Osteocyte (in vitro differentiated cells): ENCODE measurements at regions not wholly inside any gene's neighbourhood (a gene's known extent, or its start where the extent isn't known, plus 50 kb on each side); places are given as distances from the start of the nearest gene placed in this dataset.

ENCODE experiments used
- DNase-seq: peaks from one replicate; pipeline ENCODE4 v3.0.0; 2021; ENCODE audit warnings: mixed read lengths; ENCODE audit not compliant: unreplicated experiment; ENCODE audit errors: extremely low spot score
- H3K27ac Mint-ChIP-seq: one replicate; pipeline ENCODE4 v1.8.0; 2021; ENCODE audit warnings: mild to moderate bottlenecking, mixed read lengths; ENCODE audit not compliant: unreplicated experiment
- H3K27me3 Mint-ChIP-seq: one replicate; pipeline ENCODE4 v1.8.0; 2021; ENCODE audit warnings: mixed read lengths; ENCODE audit not compliant: unreplicated experiment
- H3K36me3 Mint-ChIP-seq: one replicate; pipeline ENCODE4 v1.8.0; 2021; ENCODE audit warnings: mixed read lengths; ENCODE audit not compliant: unreplicated experiment
- H3K4me1 Mint-ChIP-seq: one replicate; pipeline ENCODE4 v1.8.0; 2021; ENCODE audit warnings: mixed read lengths; ENCODE audit not compliant: unreplicated experiment
- H3K4me3 Mint-ChIP-seq: one replicate; pipeline ENCODE4 v1.8.0; 2021; ENCODE audit warnings: mild to moderate bottlenecking, moderate library complexity, mixed read lengths; ENCODE audit not compliant: unreplicated experiment
- H3K9me3 Mint-ChIP-seq: one replicate; pipeline ENCODE4 v1.8.0; 2021; ENCODE audit warnings: mixed read lengths; ENCODE audit not compliant: unreplicated experiment
- CTCF ChIP-seq: fragments of 200-600 bp; sonication (generic); IDR thresholded peaks from 2 replicates; pipeline ENCODE4 v1.5.0; 2021; ENCODE audit warnings: antibody characterized with exemption, mild to moderate bottlenecking, moderate library complexity

- peaks cover 4% of the 10 kb centered on the region for H3K9me3 Mint-ChIP-seq
- DNase-seq = no peak
- peaks cover 84% of the 10 kb centered on the region for H3K4me1 Mint-ChIP-seq
- no peak overlapping the region for H3K4me3 Mint-ChIP-seq
- H3K27ac Mint-ChIP-seq = peak overlapping the region; percentile 92
- TF ChIP-seq CTCF = no peak
- H3K27me3 Mint-ChIP-seq = no peaks in the 10 kb centered on the region
- peaks cover 2% of the 10 kb centered on the region for H3K36me3 Mint-ChIP-seq
Measured at GRCh38 chr1:55697997-55698535, 482.9 kb upstream of the USP24 start.

- no peak for DNase-seq
- Mint-ChIP-seq H3K4me3 (no peak overlapping the region), H3K27me3 (no peaks in the 10 kb centered on the region), H3K4me1 (peaks cover 76% of the 10 kb centered on the region), H3K36me3 (peaks cover 2% of the 10 kb centered on the region), H3K9me3 (peaks cover 4% of the 10 kb centered on the region), H3K27ac (peak overlapping the region; percentile 92)
- no peak for TF ChIP-seq CTCF
Measured at GRCh38 chr1:55696891-55697290, 481.7 kb upstream of the USP24 start.

- Mint-ChIP-seq H3K4me1 (peaks cover 70% of the 10 kb centered on the region), H3K27me3 (no peaks in the 10 kb centered on the region), H3K4me3 (no peak overlapping the region), H3K9me3 (peaks cover 4% of the 10 kb centered on the region), H3K27ac (peak overlapping the region; percentile 92), H3K36me3 (peaks cover 2% of the 10 kb centered on the region)
- no peak for TF ChIP-seq CTCF
- DNase-seq = no peak
Measured at GRCh38 chr1:55696181-55696754, 481.1 kb upstream of the USP24 start.

GRCh38 chr1:55695552-55695951 lies 480.4 kb upstream of the USP24 start:
- Mint-ChIP-seq H3K4me1 (peaks cover 64% of the 10 kb centered on the region), H3K9me3 (peaks cover 4% of the 10 kb centered on the region), H3K36me3 (peaks cover 2% of the 10 kb centered on the region), H3K4me3 (no peak overlapping the region), H3K27ac (peak overlapping the region; percentile 92), H3K27me3 (no peaks in the 10 kb centered on the region)
- DNase-seq = no peak
- TF ChIP-seq CTCF = no peak

GRCh38 chr1:55695151-55695550 lies 480.0 kb upstream of the USP24 start:
- Mint-ChIP-seq H3K27me3 (no peaks in the 10 kb centered on the region), H3K36me3 (peaks cover 2% of the 10 kb centered on the region)

More at GRCh38 chr1:55695151-55695550, 480.0 kb upstream of the USP24 start:
- no peak overlapping the region for H3K4me3 Mint-ChIP-seq
- peaks cover 4% of the 10 kb centered on the region for H3K9me3 Mint-ChIP-seq
- no peak for DNase-seq
- H3K27ac Mint-ChIP-seq = peak overlapping the region; percentile 92
- no peak for TF ChIP-seq CTCF
- H3K4me1 Mint-ChIP-seq = peaks cover 60% of the 10 kb centered on the region
